Sigmoid colon (tissue), 3 donors: ENCODE measurements at regions not wholly inside any gene's neighbourhood (a gene's known extent, or its start where the extent isn't known, plus 50 kb on each side); places are given as distances from the start of the nearest gene placed in this dataset.

Source experiments
- CTCF ChIP-seq, 4 experiments: fragments of 450-650 bp in 3 of 4; fragments of 200-600 bp in 1 of 4; IDR thresholded peaks; one replicate each; pipeline ENCODE4 v1.5.1; 2016 to 2019; ENCODE audit warnings: antibody characterized with exemption in 4 of 4, mild to moderate bottlenecking in 3 of 4, moderate library complexity in 2 of 4
- POLR2A ChIP-seq, 2 donors: fragments of 450-650 bp; IDR thresholded peaks; one replicate each; pipeline ENCODE4 v1.6.1; 2016; ENCODE audit warnings: antibody characterized with exemption in 2 of 2, mild to moderate bottlenecking in 2 of 2, moderate library complexity in 2 of 2

GRCh38 chr20:53737396-53738038 is 143.9 kb upstream of the ZNF217 start:
- TF ChIP-seq CTCF (IDR thresholded peaks at IDR 0.05) = no peak
- TF ChIP-seq POLR2A (IDR thresholded peaks at IDR 0.05) = no peak
